ENCODE measurements at regions not wholly inside any gene's neighbourhood (a gene's known extent, or its start where the extent isn't known, plus 50 kb on each side); places are given as distances from the start of the nearest gene placed in this dataset.

DNA sequence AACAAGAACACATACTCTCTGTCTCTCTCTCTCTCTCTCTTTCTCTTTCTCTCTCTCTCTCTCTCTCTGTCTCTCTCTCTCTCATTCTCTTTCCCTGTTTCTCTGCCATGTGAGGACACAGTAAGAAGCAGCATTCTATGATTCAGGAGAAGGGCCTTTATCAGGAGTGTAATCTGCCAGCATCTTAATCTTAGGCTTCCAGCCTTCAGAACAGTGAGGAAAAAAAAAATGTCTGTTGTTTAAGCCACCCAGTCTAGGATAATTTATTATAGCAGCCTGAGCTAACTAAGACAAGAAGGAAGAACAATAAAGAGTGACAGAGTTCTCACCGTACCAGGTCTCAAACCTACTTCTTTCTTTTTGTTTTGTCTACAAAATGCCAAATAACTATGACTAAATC lies 399.4 kb downstream of the SOCS6 start:
- Histone ChIP-seq H3K4me2 (ENCODE audit: low read depth, low read length) (no peak overlapping the region), H2AFZ (ENCODE audit: low read length) (no peak overlapping the region), H3K4me1 (ENCODE audit: insufficient read depth, low read length) (no peaks in the 10 kb centered on the region), H3K4me3 (replicated peaks in 1 of 3; ENCODE audit: insufficient read depth in 1 of 3, low read depth in 2 of 3, low read length in 3 of 3) (no peak overlapping the region), H3K79me2 (ENCODE audit: insufficient read depth, low read length) (no peaks in the 10 kb centered on the region), H4K20me1 (ENCODE audit: insufficient read depth, low read length) (no peaks in the 10 kb centered on the region), H3K36me3 (replicated peaks in 1 of 2; ENCODE audit: control insufficient read depth in 1 of 2, insufficient read depth in 2 of 2, low read length in 2 of 2) (no peaks in the 10 kb centered on the region), H3K9ac (ENCODE audit: insufficient read depth, low read depth, low read length) (no peak overlapping the region), H3K9me3 (ENCODE audit: low read length) (no peaks in the 10 kb centered on the region), H3K27ac (ENCODE audit: extremely low read length, insufficient read depth, low read length) (no peak overlapping the region), H3K27me3 (ENCODE audit: control insufficient read depth in 1 of 2, insufficient read depth in 2 of 2, low read length in 2 of 2) (no peaks in the 10 kb centered on the region)
- BruUV-seq (replicated peaks) = no TSS peak
- ChIA-PET POLR2A (no interaction called here), CTCF (ENCODE audit: low intra/inter-chr PET ratio, low total read pairs) (no interaction called here)
- TF ChIP-seq SRF (IDR thresholded peaks at IDR 0.05; ENCODE audit: low read depth, low read length) = no peak
- no peak for TF ChIP-seq EZH2 (conservative IDR thresholded peaks at IDR 0.05; ENCODE audit: low read depth, low read length)
- TF ChIP-seq MTA1 (CRISPR knock-in tag; IDR thresholded peaks at IDR 0.05; ENCODE audit: borderline replicate concordance) = no peak
- TF ChIP-seq RFXANK (CRISPR knock-in tag; IDR thresholded peaks at IDR 0.05) = no peak
- TF ChIP-seq ZNF121 (CRISPR knock-in tag; IDR thresholded peaks at IDR 0.05) = no peak
- TF ChIP-seq, protein P1, sequence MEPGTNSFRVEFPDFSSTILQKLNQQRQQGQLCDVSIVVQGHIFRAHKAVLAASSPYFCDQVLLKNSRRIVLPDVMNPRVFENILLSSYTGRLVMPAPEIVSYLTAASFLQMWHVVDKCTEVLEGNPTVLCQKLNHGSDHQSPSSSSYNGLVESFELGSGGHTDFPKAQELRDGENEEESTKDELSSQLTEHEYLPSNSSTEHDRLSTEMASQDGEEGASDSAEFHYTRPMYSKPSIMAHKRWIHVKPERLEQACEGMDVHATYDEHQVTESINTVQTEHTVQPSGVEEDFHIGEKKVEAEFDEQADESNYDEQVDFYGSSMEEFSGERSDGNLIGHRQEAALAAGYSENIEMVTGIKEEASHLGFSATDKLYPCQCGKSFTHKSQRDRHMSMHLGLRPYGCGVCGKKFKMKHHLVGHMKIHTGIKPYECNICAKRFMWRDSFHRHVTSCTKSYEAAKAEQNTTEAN (CRISPR knock-in tag; conservative IDR thresholded peaks at IDR 0.05) = no peak
- no peak for ATAC-seq
- intact Hi-C loops (cut with micrococcal nuclease; ENCODE audit: unreplicated experiment) (no loop called here), in situ Hi-C loops (cut with HindIII; ENCODE audit: extremely low pct_ligation_motif_present, low pct_unique_long_range_greater_than_20kb) (no loop called here)
- FAIRE-seq = no peak
- 0% methylated on average over 1 of the region's 1 CpG for WGBS (ENCODE audit: low lambda C conversion rate)
- DNase-seq (ENCODE audit: low spot score) = no peak

DNA sequence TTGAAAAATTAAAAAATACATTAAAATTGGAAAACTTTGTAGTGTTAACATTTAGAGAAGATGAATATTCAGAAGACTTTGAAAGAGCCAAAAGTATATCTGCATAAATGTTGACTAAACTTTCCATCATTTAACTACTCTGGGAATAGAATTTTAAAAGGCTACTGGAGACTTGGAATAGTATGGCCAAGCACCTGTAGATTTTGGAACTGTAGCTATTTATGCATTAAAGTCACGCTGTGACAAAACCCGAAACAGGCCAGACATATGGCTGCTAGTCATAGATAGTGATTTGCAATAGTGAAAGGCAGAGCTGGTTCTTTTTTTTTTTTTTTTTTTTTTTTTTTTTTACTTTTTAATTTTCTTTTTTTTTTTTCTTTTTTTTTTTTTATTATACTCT lies 396.0 kb downstream of the SOCS6 start:
- no peak overlapping the region for H2AFZ ChIP-seq (ENCODE audit: low read length)
- WGBS (ENCODE audit: low lambda C conversion rate) = 42% methylated on average over 2 of the region's 2 CpGs
- H3K4me1 ChIP-seq (ENCODE audit: insufficient read depth, low read length) = no peaks in the 10 kb centered on the region
- no peaks in the 10 kb centered on the region for H3K9me3 ChIP-seq (ENCODE audit: low read length)
- DNase-seq (ENCODE audit: low spot score) = no peak
- H3K4me2 ChIP-seq (ENCODE audit: low read depth, low read length) = no peak overlapping the region
- no peaks in the 10 kb centered on the region for H3K79me2 ChIP-seq (ENCODE audit: insufficient read depth, low read length)
- H3K36me3 ChIP-seq (replicated peaks in 1 of 2; ENCODE audit: control insufficient read depth in 1 of 2, insufficient read depth in 2 of 2, low read length in 2 of 2) = no peaks in the 10 kb centered on the region
- ATAC-seq = no peak
- ChIA-PET CTCF (ENCODE audit: low intra/inter-chr PET ratio, low total read pairs) (no interaction called here), POLR2A (no interaction called here)
- H3K27me3 ChIP-seq (ENCODE audit: control insufficient read depth in 1 of 2, insufficient read depth in 2 of 2, low read length in 2 of 2) = no peaks in the 10 kb centered on the region
- FAIRE-seq = no peak
- H3K9ac ChIP-seq (ENCODE audit: insufficient read depth, low read depth, low read length) = no peak overlapping the region
- in situ Hi-C loops (cut with HindIII; ENCODE audit: extremely low pct_ligation_motif_present, low pct_unique_long_range_greater_than_20kb) (no loop called here), intact Hi-C loops (cut with micrococcal nuclease; ENCODE audit: unreplicated experiment) (no loop called here)
- no TSS peak for BruUV-seq (replicated peaks)
- H4K20me1 ChIP-seq (ENCODE audit: insufficient read depth, low read length) = no peaks in the 10 kb centered on the region
- no peak overlapping the region for H3K27ac ChIP-seq (ENCODE audit: extremely low read length, insufficient read depth, low read length)
- no peak overlapping the region for H3K4me3 ChIP-seq (replicated peaks in 1 of 3; ENCODE audit: insufficient read depth in 1 of 3, low read depth in 2 of 3, low read length in 3 of 3)
- TF ChIP-seq YY1 (IDR thresholded peaks at IDR 0.05; ENCODE audit: insufficient read depth, insufficient replicate concordance, low read depth, low read length) = no peak
- TF ChIP-seq ETS1 (CRISPR knock-in tag; IDR thresholded peaks at IDR 0.05) = no peak
- no peak for TF ChIP-seq ZNF850 (CRISPR knock-in tag; conservative IDR thresholded peaks at IDR 0.05)
- no peak for TF ChIP-seq CAMTA2 (CRISPR knock-in tag; IDR thresholded peaks at IDR 0.05; ENCODE audit: borderline replicate concordance)
- TF ChIP-seq CTCF (CRISPR knock-in tag; IDR thresholded peaks at IDR 0.05) = no peak
- TF ChIP-seq ZNF510 (CRISPR knock-in tag; IDR thresholded peaks at IDR 0.05; ENCODE audit: low read depth) = no peak
- no peak for TF ChIP-seq ZNF546 (CRISPR knock-in tag; conservative IDR thresholded peaks at IDR 0.05)
- TF ChIP-seq SMARCC2 (IDR thresholded peaks at IDR 0.05) = no peak
- no peak for TF ChIP-seq SNAI1 (CRISPR knock-in tag; IDR thresholded peaks at IDR 0.05; ENCODE audit: borderline replicate concordance)

All from HepG2 (cell line).